PC-9 (cell line): ENCODE measurements at regions not wholly inside any gene's neighbourhood (a gene's known extent, or its start where the extent isn't known, plus 50 kb on each side); places are given as distances from the start of the nearest gene placed in this dataset.

Experiments used
- BruUV-seq: library from RNA; stranded (reverse); fragments of 400-500 nt; replicated peaks from 2 replicates; lab custom pipeline; 2021; lab: Mats Ljungman, UMichigan
- CTCF ChIA-PET: fragments of 300-600 bp; sonication (Branson Sonifier 250); formaldehyde crosslinking; loops from one replicate; lab custom pipeline; 2022; ENCODE audit warnings: antibody characterized with exemption; lab: Charles Lee
- POLR2A ChIA-PET: fragments of 300-600 bp; sonication (Branson Sonifier 250); formaldehyde crosslinking; loops from one replicate; lab custom pipeline; 2022; ENCODE audit warnings: antibody characterized with exemption; ENCODE audit not compliant: unreplicated experiment; lab: Charles Lee
- DNase-seq, 2 experiments: peaks; one replicate each; pipeline versions ENCODE4 v3.0.0 to v3.0.0-alpha.2; 2015 to 2022; ENCODE audit warnings: mixed read lengths in 1 of 2
- H2AFZ ChIP-seq: fragments of 200-600 bp; sonication (generic); 2 replicates; pipeline ENCODE4 v1.8.1; 2017; ENCODE audit warnings: antibody characterized with exemption
- H3F3A ChIP-seq: fragments of 200-600 bp; sonication (generic); 2 replicates; pipeline ENCODE4 v1.8.1; 2017; ENCODE audit warnings: antibody characterized with exemption, mild to moderate bottlenecking, low read depth; ENCODE audit not compliant: insufficient read depth
- H3K27ac ChIP-seq: fragments of 200-600 bp; sonication (generic); 2 replicates; pipeline ENCODE4 v1.6.1; 2016; ENCODE audit warnings: mixed run types
- H3K27me3 ChIP-seq: fragments of 200-600 bp; sonication (generic); 2 replicates; pipeline ENCODE4 v1.6.1; 2016; ENCODE audit warnings: low read depth, mixed run types; ENCODE audit not compliant: insufficient read depth
- H3K36me3 ChIP-seq: fragments of 200-600 bp; sonication (generic); 2 replicates; pipeline ENCODE4 v1.6.1; 2016; ENCODE audit warnings: low read depth, mixed run types
- H3K4me1 ChIP-seq: fragments of 200-600 bp; sonication (generic); replicated peaks from 2 replicates; pipeline ENCODE4 v1.6.1; 2016; ENCODE audit warnings: mixed run types; ENCODE audit not compliant: insufficient read depth
- H3K4me2 ChIP-seq: fragments of 200-600 bp; sonication (generic); 2 replicates; pipeline ENCODE4 v1.6.1; 2017; ENCODE audit warnings: mixed run types
- H3K4me3 ChIP-seq: fragments of 200-600 bp; sonication (generic); 2 replicates; pipeline ENCODE4 v1.6.1; 2016; ENCODE audit warnings: mixed run types
- H3K79me2 ChIP-seq: fragments of 200-600 bp; sonication (generic); 2 replicates; pipeline ENCODE4 v1.6.1; 2017; ENCODE audit warnings: low read depth, mixed run types
- H3K9me2 ChIP-seq: fragments of 200-600 bp; sonication (generic); 2 replicates; pipeline ENCODE4 v1.8.1; 2017; ENCODE audit warnings: mild to moderate bottlenecking; ENCODE audit not compliant: insufficient read depth
- H3K9me3 ChIP-seq: fragments of 200-600 bp; sonication (generic); 2 replicates; pipeline ENCODE4 v1.8.1; 2016; ENCODE audit warnings: low read depth; ENCODE audit not compliant: insufficient read depth
- H4K20me1 ChIP-seq: fragments of 200-600 bp; sonication (generic); 2 replicates; pipeline ENCODE4 v1.8.1; 2017; ENCODE audit not compliant: insufficient read depth
- EZH2 ChIP-seq: fragments of 200-600 bp; sonication (generic); IDR thresholded peaks from 2 replicates; pipeline ENCODE4 v1.8.0; 2017; ENCODE audit warnings: antibody characterized with exemption, low read depth
- intact Hi-C: fragments of 100-400 bp; cut with micrococcal nuclease; formaldehyde crosslinking; loops from one replicate; pipeline ENCODE4 v1.10.0; 2022; ENCODE audit not compliant: unreplicated experiment
- TF ChIP-seq, protein P1 (sequence below): fragments of 200-600 bp; sonication (generic); conservative IDR thresholded peaks from 2 replicates; pipeline ENCODE4 v1.6.1; 2017; ENCODE audit warnings: mixed run types, antibody characterized with exemption, mild to moderate bottlenecking, moderate library complexity

DNA sequence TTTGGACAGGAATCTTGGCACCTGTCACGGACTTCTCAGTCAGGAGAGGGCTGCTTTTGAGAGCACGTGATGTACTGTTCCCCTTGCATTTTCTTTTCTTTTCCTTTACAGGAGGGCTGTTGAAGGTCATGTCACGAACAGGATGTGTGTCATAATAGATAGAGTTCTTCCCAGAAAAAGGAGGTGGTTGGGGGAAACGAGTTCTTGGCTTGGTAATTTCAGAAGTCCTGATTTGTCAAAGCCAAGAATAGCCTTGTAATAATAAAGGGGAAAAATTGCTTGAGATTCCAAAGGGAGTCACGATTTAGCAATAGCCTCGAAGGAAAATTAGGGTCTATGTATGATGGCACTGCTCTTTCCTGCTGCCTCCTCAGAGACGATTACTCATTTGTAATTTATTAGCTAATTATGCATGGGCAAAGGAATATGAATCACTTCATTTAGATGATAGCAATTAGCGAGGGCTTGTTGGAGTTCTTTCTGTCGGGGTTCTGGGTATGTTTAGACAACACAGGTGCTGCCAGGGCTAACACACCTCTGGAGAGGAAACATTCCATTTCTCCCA is 277.7 kb upstream of the N4BP1 start:
- Histone ChIP-seq H3K9me3 (no peaks in the 10 kb centered on the region), H3F3A (no peaks in the 10 kb centered on the region), H3K36me3 (no peaks in the 10 kb centered on the region), H3K4me1 (no peaks in the 10 kb centered on the region), H3K27me3 (peaks cover 1% of the 10 kb centered on the region; the same call in 1 of the 2 replicates), H3K79me2 (no peaks in the 10 kb centered on the region), H3K27ac (no peak overlapping the region), H3K4me2 (no peak overlapping the region), H4K20me1 (no peaks in the 10 kb centered on the region), H2AFZ (no peak overlapping the region), H3K9me2 (no peaks in the 10 kb centered on the region), H3K4me3 (no peak overlapping the region)
- intact Hi-C loops = no loop called here
- TF ChIP-seq, protein P1, sequence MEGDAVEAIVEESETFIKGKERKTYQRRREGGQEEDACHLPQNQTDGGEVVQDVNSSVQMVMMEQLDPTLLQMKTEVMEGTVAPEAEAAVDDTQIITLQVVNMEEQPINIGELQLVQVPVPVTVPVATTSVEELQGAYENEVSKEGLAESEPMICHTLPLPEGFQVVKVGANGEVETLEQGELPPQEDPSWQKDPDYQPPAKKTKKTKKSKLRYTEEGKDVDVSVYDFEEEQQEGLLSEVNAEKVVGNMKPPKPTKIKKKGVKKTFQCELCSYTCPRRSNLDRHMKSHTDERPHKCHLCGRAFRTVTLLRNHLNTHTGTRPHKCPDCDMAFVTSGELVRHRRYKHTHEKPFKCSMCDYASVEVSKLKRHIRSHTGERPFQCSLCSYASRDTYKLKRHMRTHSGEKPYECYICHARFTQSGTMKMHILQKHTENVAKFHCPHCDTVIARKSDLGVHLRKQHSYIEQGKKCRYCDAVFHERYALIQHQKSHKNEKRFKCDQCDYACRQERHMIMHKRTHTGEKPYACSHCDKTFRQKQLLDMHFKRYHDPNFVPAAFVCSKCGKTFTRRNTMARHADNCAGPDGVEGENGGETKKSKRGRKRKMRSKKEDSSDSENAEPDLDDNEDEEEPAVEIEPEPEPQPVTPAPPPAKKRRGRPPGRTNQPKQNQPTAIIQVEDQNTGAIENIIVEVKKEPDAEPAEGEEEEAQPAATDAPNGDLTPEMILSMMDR = no peak
- no peak for TF ChIP-seq EZH2
- CTCF ChIA-PET = no interaction called here
- BruUV-seq = no TSS peak
- POLR2A ChIA-PET = no interaction called here
- no peak for DNase-seq

DNA sequence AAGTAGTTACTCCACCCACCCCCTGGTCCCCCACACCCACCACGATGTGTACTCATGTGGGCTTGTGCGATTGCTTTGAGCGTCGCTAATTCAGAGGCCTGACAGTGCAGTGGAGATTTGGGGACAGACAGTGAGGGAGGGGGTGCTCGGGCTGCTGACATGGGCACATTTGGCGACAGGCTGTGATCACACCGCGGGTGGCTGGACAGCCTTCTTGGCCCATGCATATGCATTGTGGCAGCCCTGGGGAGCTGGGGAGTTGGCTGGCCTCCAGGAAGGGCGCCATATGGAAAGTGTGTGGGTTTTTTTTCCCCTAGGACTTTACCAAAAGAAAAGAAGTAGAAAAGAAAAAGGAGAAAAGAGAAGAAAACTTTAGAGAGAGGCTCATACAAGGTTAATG is 275.5 kb upstream of the N4BP1 start:
- POLR2A ChIA-PET = no interaction called here
- H3K9me2 ChIP-seq = no peaks in the 10 kb centered on the region
- no TSS peak for BruUV-seq

DNA sequence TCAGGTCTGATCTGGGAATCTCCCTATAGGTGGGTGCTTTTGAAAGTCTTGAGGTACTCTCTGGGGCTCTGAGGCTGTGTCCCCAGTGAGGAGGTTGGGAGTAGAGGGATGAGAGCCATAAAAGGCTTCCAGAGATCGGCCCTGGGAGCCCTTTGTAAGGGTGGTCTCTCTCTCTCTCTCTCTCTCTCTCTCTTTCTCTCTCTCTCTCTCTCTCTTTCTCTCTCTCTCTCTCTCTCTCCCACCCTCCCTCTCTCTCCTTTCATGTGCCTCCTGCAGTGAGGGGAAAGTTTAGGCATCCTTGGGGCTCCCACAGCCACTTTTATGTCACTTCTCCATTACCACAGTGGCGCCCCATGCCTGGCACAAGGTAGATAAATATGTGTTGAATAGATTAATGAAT is 271.3 kb upstream of the N4BP1 start:
- Histone ChIP-seq H3K27ac (no peak overlapping the region), H3K4me2 (no peak overlapping the region), H3K4me1 (no peaks in the 10 kb centered on the region), H3K79me2 (no peaks in the 10 kb centered on the region), H3K9me3 (no peaks in the 10 kb centered on the region), H3K4me3 (no peak overlapping the region), H2AFZ (no peak overlapping the region), H3K27me3 (peaks cover 16% of the 10 kb centered on the region), H3K9me2 (no peaks in the 10 kb centered on the region), H3K36me3 (no peaks in the 10 kb centered on the region), H3F3A (no peaks in the 10 kb centered on the region), H4K20me1 (no peaks in the 10 kb centered on the region)
- CTCF ChIA-PET = no interaction called here
- TF ChIP-seq, protein P1 = no peak
- intact Hi-C loops = no loop called here
- DNase-seq = no peak
- BruUV-seq = no TSS peak
- POLR2A ChIA-PET = no interaction called here

More for the DNA sequence above, 275.5 kb upstream of the N4BP1 start:
- Histone ChIP-seq H3K79me2 (no peaks in the 10 kb centered on the region), H3K4me1 (no peaks in the 10 kb centered on the region), H2AFZ (no peak overlapping the region), H3K36me3 (no peaks in the 10 kb centered on the region), H3K4me3 (no peak overlapping the region), H3K9me3 (no peaks in the 10 kb centered on the region), H3K27ac (no peak overlapping the region), H3K27me3 (peaks cover 2% of the 10 kb centered on the region; the same call in 1 of the 2 replicates), H4K20me1 (no peaks in the 10 kb centered on the region), H3F3A (no peaks in the 10 kb centered on the region), H3K4me2 (no peak overlapping the region)
- intact Hi-C loops = no loop called here
- DNase-seq = no peak
- TF ChIP-seq, protein P1 = no peak
- TF ChIP-seq EZH2 = no peak
- CTCF ChIA-PET = no interaction called here
